Erythroblast (primary cell): ENCODE measurements at regions not wholly inside any gene's neighbourhood (a gene's known extent, or its start where the extent isn't known, plus 50 kb on each side); places are given as distances from the start of the nearest gene placed in this dataset.

Experiments
- GATA1 ChIP-seq: IDR thresholded peaks from 2 replicates; pipeline ENCODE4 v1.6.1; 2011; ENCODE audit warnings: low read depth, mild to moderate bottlenecking, control low read depth, low read length, moderate library complexity
- POLR2A ChIP-seq: IDR thresholded peaks from 2 replicates; pipeline ENCODE4 v1.6.1; 2011; ENCODE audit warnings: mild to moderate bottlenecking, low read length

DNA sequence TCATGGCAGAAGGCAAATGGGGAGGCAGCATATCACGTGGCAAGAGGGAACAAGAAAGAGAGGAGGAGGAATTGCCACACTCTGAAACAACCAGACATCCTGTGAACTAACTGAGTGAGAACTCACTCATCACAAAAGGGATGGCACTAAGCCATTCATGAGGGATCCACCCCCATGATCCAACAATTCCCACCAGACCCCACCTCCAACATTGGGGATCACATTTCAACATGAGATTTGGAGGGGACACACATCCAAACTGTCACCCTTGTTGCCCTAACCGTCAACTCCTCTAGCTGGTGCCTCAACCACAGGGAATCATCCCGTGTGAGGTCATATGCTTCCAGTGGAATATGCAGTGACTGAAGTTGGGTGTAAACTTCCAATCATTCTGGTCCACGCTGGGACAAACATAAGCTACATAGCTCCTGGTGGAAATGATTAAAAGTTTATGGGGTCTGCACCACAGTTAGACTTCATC, 62.5 kb downstream of the TEX13C start:
- no peak for TF ChIP-seq POLR2A
- TF ChIP-seq GATA1: no peak
